HG03060 (cell line): ENCODE measurements at regions not wholly inside any gene's neighbourhood (a gene's known extent, or its start where the extent isn't known, plus 50 kb on each side); places are given as distances from the start of the nearest gene placed in this dataset.
A peak's percentile ranks its signal among the peaks of the same experiment; 100 is the strongest.
"Not testable (repeated sequence)": the region's sequence is repeated elsewhere in the genome, so short reads cannot be mapped to it uniquely, and the experiment has no call there.

ENCODE experiments used
- ATAC-seq: cut with Tn5 transposase; IDR thresholded peaks from one replicate; pipeline ENCODE4 v1.9.1; 2021; ENCODE audit warnings: low read depth, moderate number of reproducible peaks; ENCODE audit not compliant: unreplicated experiment

GRCh38 chr4:144799486-144799885 is 153.5 kb downstream of the HHIP start:
- no peak for ATAC-seq

- no peak for ATAC-seq
Measured at GRCh38 chr4:144801731-144802130, 155.8 kb downstream of the HHIP start.

GRCh38 chr4:144808034-144808433 is 162.1 kb downstream of the HHIP start:
- no peak for ATAC-seq

- no peak for ATAC-seq
Measured at GRCh38 chr4:144809056-144809640, 163.2 kb downstream of the HHIP start.

GRCh38 chr4:144816668-144817067 is 170.7 kb downstream of the HHIP start:
- ATAC-seq = no peak

GRCh38 chr4:144817081-144817480 is 171.1 kb downstream of the HHIP start:
- no peak for ATAC-seq

GRCh38 chr4:144818136-144818535 is 172.2 kb downstream of the HHIP start:
- no peak for ATAC-seq

- ATAC-seq = no peak
Measured at GRCh38 chr4:144819591-144819990, 173.6 kb downstream of the HHIP start.

GRCh38 chr4:144820011-144820727 is 174.2 kb downstream of the HHIP start:
- no peak for ATAC-seq

- ATAC-seq = no peak
Measured at GRCh38 chr4:144820728-144821085, 174.8 kb downstream of the HHIP start.

- no peak for ATAC-seq
Measured at GRCh38 chr4:144831971-144832370, 186.0 kb downstream of the HHIP start.

- ATAC-seq = no peak
Measured at GRCh38 chr4:144845411-144845810, 199.5 kb downstream of the HHIP start.

- ATAC-seq = no peak
Measured at GRCh38 chr4:144851948-144852347, 206.0 kb downstream of the HHIP start.

GRCh38 chr4:144861471-144861870 is 215.5 kb downstream of the HHIP start:
- ATAC-seq = no peak

- ATAC-seq = no peak
Measured at GRCh38 chr4:144862210-144862609, 216.3 kb downstream of the HHIP start.

GRCh38 chr4:144864891-144865290 is 218.9 kb downstream of the HHIP start:
- not testable (repeated sequence) for ATAC-seq

GRCh38 chr4:144868309-144868708 is 222.4 kb downstream of the HHIP start:
- ATAC-seq = no peak

GRCh38 chr4:144872508-144873225 is 225.3 kb downstream of the ANAPC10 start:
- no peak for ATAC-seq

- no peak for ATAC-seq
Measured at GRCh38 chr4:144873226-144873990, 224.6 kb downstream of the ANAPC10 start.

- peak; percentile 77 for ATAC-seq
Measured at GRCh38 chr4:144894573-144894972, 203.4 kb downstream of the ANAPC10 start.

GRCh38 chr4:144899393-144899792 is 198.6 kb downstream of the ANAPC10 start:
- no peak for ATAC-seq
